Tibial nerve (tissue), 4 donors: ENCODE measurements at regions not wholly inside any gene's neighbourhood (a gene's known extent, or its start where the extent isn't known, plus 50 kb on each side); places are given as distances from the start of the nearest gene placed in this dataset.

Source experiments
- CTCF ChIP-seq, 5 experiments: fragments of 200-600 bp in 3 of 5; fragments of 450-650 bp in 2 of 5; sonication (generic) in 3 of 5; IDR thresholded peaks; one replicate each; pipeline ENCODE4 v1.5.1; 2016 to 2019; ENCODE audit warnings: antibody characterized with exemption in 5 of 5, mild to moderate bottlenecking in 3 of 5, moderate library complexity in 2 of 5
- EP300 ChIP-seq, 2 donors: sonication (generic); formaldehyde crosslinking; IDR thresholded peaks; one replicate each; pipeline ENCODE4 v1.6.1; 2017; ENCODE audit warnings: antibody characterized with exemption in 2 of 2, mild to moderate bottlenecking in 1 of 2
- POLR2A ChIP-seq, 2 donors: fragments of 450-650 bp; IDR thresholded peaks; one replicate each; pipeline ENCODE4 v1.6.1; 2017; ENCODE audit warnings: antibody characterized with exemption in 2 of 2, mild to moderate bottlenecking in 2 of 2, moderate library complexity in 2 of 2

GRCh38 chr20:10876558-10876957 lies 202.8 kb upstream of the JAG1 start:
- no peak for TF ChIP-seq POLR2A (IDR thresholded peaks at IDR 0.05)
- TF ChIP-seq CTCF (IDR thresholded peaks at IDR 0.05) = no peak
- TF ChIP-seq EP300 (IDR thresholded peaks at IDR 0.05) = peak; percentile 13 to 83
